Tibial nerve (tissue), 4 donors: ENCODE measurements at regions not wholly inside any gene's neighbourhood (a gene's known extent, or its start where the extent isn't known, plus 50 kb on each side); places are given as distances from the start of the nearest gene placed in this dataset.

Experiments used
- DNase-seq, 2 donors: peaks; one replicate each; pipeline ENCODE4 v3.0.0-alpha.2; 2019; ENCODE audit warnings: low spot score in 2 of 2
- H3K27ac ChIP-seq, 4 donors: fragments of 200-600 bp; sonication (generic) in 3 of 4; one replicate each; pipeline ENCODE4 v1.5.1; 2017 to 2019; ENCODE audit warnings: mild to moderate bottlenecking in 1 of 4
- H3K27me3 ChIP-seq, 2 donors: fragments of 200-600 bp; sonication (generic) in 1 of 2; one replicate each; pipeline versions ENCODE4 v1.5.1 to v1.6.0; 2017 to 2019
- H3K36me3 ChIP-seq, 3 donors: fragments of 200-600 bp; sonication (generic); one replicate each; pipeline ENCODE4 v1.5.1; 2018 to 2019
- H3K4me1 ChIP-seq, 4 donors: fragments of 200-600 bp; sonication (generic) in 3 of 4; one replicate each; pipeline ENCODE4 v1.5.1; 2017 to 2019
- H3K4me3 ChIP-seq, 4 donors: fragments of 200-600 bp; sonication (generic) in 3 of 4; one replicate each; pipeline ENCODE4 v1.5.1; 2017 to 2019; ENCODE audit warnings: mild to moderate bottlenecking in 1 of 4, moderate library complexity in 1 of 4
- H3K9me3 ChIP-seq, 4 donors: fragments of 200-600 bp; sonication (generic) in 3 of 4; one replicate each; pipeline ENCODE4 v1.5.1; 2017 to 2019
- EP300 ChIP-seq, 2 donors: sonication (generic); formaldehyde crosslinking; IDR thresholded peaks; one replicate each; pipeline ENCODE4 v1.6.1; 2017; ENCODE audit warnings: antibody characterized with exemption in 2 of 2, mild to moderate bottlenecking in 1 of 2
- POLR2A ChIP-seq, 2 donors: fragments of 450-650 bp; IDR thresholded peaks; one replicate each; pipeline ENCODE4 v1.6.1; 2017; ENCODE audit warnings: antibody characterized with exemption in 2 of 2, mild to moderate bottlenecking in 2 of 2, moderate library complexity in 2 of 2
- WGBS, 2 donors: methylation state at CpG; one replicate each; pipeline ENCODE4 v1.1.5; 2018; 5-methylcytosine and 5-hydroxymethylcytosine counted together
- TF ChIP-seq, protein P1 (sequence below), 5 experiments: fragments of 200-600 bp in 3 of 5; fragments of 450-650 bp in 2 of 5; sonication (generic) in 3 of 5; IDR thresholded peaks; one replicate each; pipeline ENCODE4 v1.5.1; 2016 to 2019; ENCODE audit warnings: antibody characterized with exemption in 5 of 5, mild to moderate bottlenecking in 3 of 5, moderate library complexity in 2 of 5

DNA sequence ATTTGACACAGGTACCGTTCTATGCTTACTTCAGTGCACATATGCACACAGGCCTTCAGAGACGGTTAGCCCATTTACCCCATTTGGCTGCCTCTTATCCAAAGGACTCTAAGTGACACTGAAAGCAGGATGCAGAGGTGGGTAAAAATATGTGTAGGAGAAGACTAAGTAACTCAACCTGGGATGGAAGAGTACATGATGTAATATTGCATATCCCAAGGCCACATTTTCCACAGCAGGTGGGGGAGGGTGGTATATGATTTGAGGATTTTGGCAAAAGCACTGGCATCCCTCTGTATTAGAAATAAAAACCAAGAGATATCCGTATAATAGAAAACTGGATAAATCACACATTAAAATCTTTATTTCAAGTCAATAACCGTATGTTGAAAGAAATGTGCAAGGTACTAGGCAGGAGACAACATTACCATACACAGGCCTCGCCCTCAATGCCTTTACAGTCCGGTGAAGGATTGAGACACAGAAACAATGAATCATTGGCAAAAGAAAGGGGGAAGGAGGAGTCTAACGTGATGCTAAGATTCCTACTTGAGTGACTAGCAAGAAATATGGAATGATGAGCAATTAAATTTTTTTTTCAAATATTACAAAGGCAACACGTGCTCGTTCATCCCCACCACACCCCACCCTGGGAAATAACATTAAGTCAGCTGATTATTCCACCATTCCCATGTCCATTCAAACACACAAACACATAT lies 161.0 kb upstream of the RASGEF1B start:
- DNase-seq = no peak
- H3K9me3 ChIP-seq = no peaks in the 10 kb centered on the region
- peaks cover 0 to 12% (median 1%) of the 10 kb centered on the region in 4 donors for H3K4me1 ChIP-seq
- H3K36me3 ChIP-seq = no peaks in the 10 kb centered on the region
- peak overlapping the region in 1 of 4 donors; percentile 67 for H3K27ac ChIP-seq
- TF ChIP-seq EP300 (IDR thresholded peaks at IDR 0.05) = no peak
- no peak for TF ChIP-seq POLR2A (IDR thresholded peaks at IDR 0.05)
- TF ChIP-seq, protein P1, sequence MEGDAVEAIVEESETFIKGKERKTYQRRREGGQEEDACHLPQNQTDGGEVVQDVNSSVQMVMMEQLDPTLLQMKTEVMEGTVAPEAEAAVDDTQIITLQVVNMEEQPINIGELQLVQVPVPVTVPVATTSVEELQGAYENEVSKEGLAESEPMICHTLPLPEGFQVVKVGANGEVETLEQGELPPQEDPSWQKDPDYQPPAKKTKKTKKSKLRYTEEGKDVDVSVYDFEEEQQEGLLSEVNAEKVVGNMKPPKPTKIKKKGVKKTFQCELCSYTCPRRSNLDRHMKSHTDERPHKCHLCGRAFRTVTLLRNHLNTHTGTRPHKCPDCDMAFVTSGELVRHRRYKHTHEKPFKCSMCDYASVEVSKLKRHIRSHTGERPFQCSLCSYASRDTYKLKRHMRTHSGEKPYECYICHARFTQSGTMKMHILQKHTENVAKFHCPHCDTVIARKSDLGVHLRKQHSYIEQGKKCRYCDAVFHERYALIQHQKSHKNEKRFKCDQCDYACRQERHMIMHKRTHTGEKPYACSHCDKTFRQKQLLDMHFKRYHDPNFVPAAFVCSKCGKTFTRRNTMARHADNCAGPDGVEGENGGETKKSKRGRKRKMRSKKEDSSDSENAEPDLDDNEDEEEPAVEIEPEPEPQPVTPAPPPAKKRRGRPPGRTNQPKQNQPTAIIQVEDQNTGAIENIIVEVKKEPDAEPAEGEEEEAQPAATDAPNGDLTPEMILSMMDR (IDR thresholded peaks at IDR 0.05) = no peak
- no peaks in the 10 kb centered on the region for H3K27me3 ChIP-seq
- H3K4me3 ChIP-seq = no peak overlapping the region
- 62 to 63% methylated on average over 9 of the region's 9 CpGs for WGBS, 2 donors

DNA sequence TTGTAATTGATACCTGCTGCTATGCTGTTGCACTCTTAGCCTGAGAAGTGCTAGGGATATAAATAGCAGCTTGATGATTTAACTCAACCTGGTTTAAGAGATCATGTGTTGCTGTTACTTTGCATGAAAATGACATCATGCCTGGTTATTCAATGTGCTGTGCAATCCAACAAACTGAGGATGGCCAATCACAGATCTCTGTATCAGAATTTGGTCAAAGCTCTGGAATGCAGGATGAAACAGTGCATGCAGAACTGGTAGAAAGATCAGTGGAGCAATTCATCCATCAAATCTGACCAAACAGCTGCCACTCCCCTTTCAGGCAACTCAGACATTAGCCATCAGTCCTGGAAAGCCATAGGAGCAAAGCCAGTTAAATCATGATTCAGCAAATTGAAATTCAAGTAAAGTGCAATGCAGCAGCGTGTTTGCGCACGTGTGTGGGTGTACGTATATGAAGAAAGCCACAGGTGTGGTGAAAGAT lies 160.3 kb upstream of the RASGEF1B start:
- Histone ChIP-seq H3K4me1 (peaks cover 0 to 12% (median 1%) of the 10 kb centered on the region in 4 donors), H3K36me3 (no peaks in the 10 kb centered on the region), H3K27me3 (no peaks in the 10 kb centered on the region), H3K27ac (peak overlapping the region in 1 of 4 donors; percentile 67), H3K4me3 (no peak overlapping the region), H3K9me3 (no peaks in the 10 kb centered on the region)
- DNase-seq = no peak
- TF ChIP-seq, protein P1 (IDR thresholded peaks at IDR 0.05) = no peak
- peak in 1 of 2 donors; percentile 13 for TF ChIP-seq EP300 (IDR thresholded peaks at IDR 0.05)
- 75 to 84% methylated on average over 4 of the region's 4 CpGs for WGBS, 2 donors

DNA sequence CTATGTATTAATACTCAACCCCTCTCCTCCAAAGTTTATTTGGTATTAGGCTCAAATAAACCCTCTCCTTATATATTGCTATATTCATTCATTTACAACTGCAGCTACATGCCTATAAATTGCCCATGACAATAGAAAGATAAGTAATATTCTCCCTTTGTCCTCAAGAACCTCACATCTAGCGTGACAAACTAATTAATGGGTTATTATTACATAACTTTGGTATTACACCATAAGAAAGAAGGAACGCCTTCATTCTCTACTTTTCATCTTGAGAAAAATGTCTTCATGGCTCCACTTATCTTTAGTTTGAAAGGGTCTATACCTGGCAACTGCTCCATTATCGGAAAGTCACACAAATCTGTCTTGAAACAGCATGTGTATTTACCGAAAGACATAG lies 157.7 kb upstream of the RASGEF1B start:
- 67 to 71% methylated on average over 4 of the region's 4 CpGs for WGBS, 2 donors
- H3K4me3 ChIP-seq = no peak overlapping the region
- H3K4me1 ChIP-seq = peaks cover 0 to 7% (median 0%) of the 10 kb centered on the region in 4 donors
- DNase-seq = no peak
- TF ChIP-seq POLR2A (IDR thresholded peaks at IDR 0.05) = no peak
- TF ChIP-seq EP300 (IDR thresholded peaks at IDR 0.05) = no peak
- TF ChIP-seq, protein P1 (IDR thresholded peaks at IDR 0.05) = no peak
- no peak overlapping the region for H3K27ac ChIP-seq
- H3K27me3 ChIP-seq = no peaks in the 10 kb centered on the region
- H3K9me3 ChIP-seq = no peaks in the 10 kb centered on the region
- H3K36me3 ChIP-seq = no peaks in the 10 kb centered on the region

DNA sequence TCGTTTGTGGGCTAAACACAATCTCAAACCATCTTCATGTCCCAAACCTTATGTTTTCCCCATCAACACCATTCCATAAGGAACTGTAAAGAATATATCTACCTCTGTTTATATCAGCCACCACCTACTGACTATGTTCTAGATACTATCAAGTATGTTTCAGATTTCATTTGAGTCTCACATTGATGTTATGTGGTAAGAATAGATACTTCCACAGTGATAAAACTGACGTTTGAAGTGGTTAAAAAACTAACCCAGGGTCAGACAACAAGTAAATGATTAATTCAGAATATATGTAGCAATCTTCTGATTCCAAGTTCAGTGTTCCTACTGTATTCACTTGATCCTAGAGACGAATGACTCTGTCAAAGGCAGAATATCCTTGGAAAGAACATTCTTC lies 156.8 kb upstream of the RASGEF1B start:
- H3K27ac ChIP-seq = no peak overlapping the region
- H3K4me3 ChIP-seq = no peak overlapping the region
- 67 to 70% methylated on average over 3 of the region's 3 CpGs for WGBS, 2 donors
- TF ChIP-seq EP300 (IDR thresholded peaks at IDR 0.05) = no peak
- no peak for TF ChIP-seq POLR2A (IDR thresholded peaks at IDR 0.05)
- H3K36me3 ChIP-seq = no peaks in the 10 kb centered on the region
- no peaks in the 10 kb centered on the region for H3K9me3 ChIP-seq
- no peaks in the 10 kb centered on the region for H3K27me3 ChIP-seq
- peaks cover 0 to 7% (median 0%) of the 10 kb centered on the region in 4 donors for H3K4me1 ChIP-seq
- no peak for DNase-seq

DNA sequence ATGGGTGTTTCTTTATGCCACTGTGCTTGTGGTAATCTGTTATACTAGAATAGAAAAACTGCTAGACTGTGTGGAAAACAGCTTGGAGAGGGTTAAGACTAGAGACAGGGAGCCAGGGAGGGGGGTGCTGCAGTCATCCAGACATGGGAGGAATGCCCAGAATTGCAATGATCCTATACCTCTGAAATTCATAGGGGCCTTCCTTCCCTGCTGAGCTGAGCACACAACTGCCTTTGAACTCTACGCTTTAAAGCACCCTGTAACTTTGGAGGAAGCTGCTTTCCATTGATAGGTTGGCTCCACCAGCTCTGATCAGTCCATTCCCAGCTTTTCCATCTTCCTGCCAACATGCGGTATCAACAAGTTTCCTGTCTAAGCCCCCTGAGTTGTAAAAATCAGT lies 155.9 kb upstream of the RASGEF1B start:
- Histone ChIP-seq H3K27ac (no peak overlapping the region), H3K27me3 (no peaks in the 10 kb centered on the region), H3K36me3 (no peaks in the 10 kb centered on the region), H3K4me1 (peaks cover 0 to 7% (median 0%) of the 10 kb centered on the region in 4 donors), H3K9me3 (no peaks in the 10 kb centered on the region), H3K4me3 (no peak overlapping the region)
- DNase-seq = no peak
- no peak for TF ChIP-seq EP300 (IDR thresholded peaks at IDR 0.05)
- no peak for TF ChIP-seq POLR2A (IDR thresholded peaks at IDR 0.05)
- TF ChIP-seq, protein P1 (IDR thresholded peaks at IDR 0.05) = no peak
- WGBS, 2 donors = 89 to 95% methylated on average over 2 of the region's 2 CpGs
